ENCODE measurements at regions not wholly inside any gene's neighbourhood (a gene's known extent, or its start where the extent isn't known, plus 50 kb on each side); places are given as distances from the start of the nearest gene placed in this dataset.

- H3K4me1 ChIP-seq (ENCODE audit: control insufficient read depth in 1 of 2, insufficient read depth in 2 of 2, low read depth in 1 of 2, low read length in 1 of 2), result peaks cover 17 to 41% of the 10 kb centered on the region in 2 experiments; a peak in 3 of 4 replicates
- DNase-seq, result peak; percentile 65
- H3K27me3 ChIP-seq (ENCODE audit: insufficient read depth), result no peaks in the 10 kb centered on the region
- no peaks in the 10 kb centered on the region for H4K20me1 ChIP-seq (ENCODE audit: insufficient read depth)
- H3K9me2 ChIP-seq, result no peaks in the 10 kb centered on the region
- WGBS (ENCODE audit: low lambda C conversion rate), result 29% methylated on average over 3 of the region's 3 CpGs
- POLR2A ChIA-PET, result interaction anchor here (0.6 to 3.0 kb wide), 6 partner anchors 41 to 205 kb away, joined by 3 to 28 read pairs (median 6); no protein-coding TSS in a partner anchor
- no peaks in the 10 kb centered on the region for H3K9me3 ChIP-seq
- peak overlapping the region; percentile 79; the same call in 1 of the 2 replicates for H2AFZ ChIP-seq (ENCODE audit: low read depth)
- H3K4me2 ChIP-seq, result peak overlapping the region; percentile 5
- TF ChIP-seq CTCF (IDR thresholded peaks at IDR 0.05) (no peak), JUND (IDR thresholded peaks at IDR 0.05) (no peak), USF1 (IDR thresholded peaks at IDR 0.05; ENCODE audit: borderline replicate concordance, low read depth) (no peak), SMC3 (IDR thresholded peaks at IDR 0.05; ENCODE audit: low read depth, low read length) (peak; percentile 9; the same call in 1 of the 2 replicates), TAF1 (IDR thresholded peaks at IDR 0.05; ENCODE audit: borderline replicate concordance, low read depth, low read length) (0 out of 2 replicates have a peak, but pooled peaks have one; percentile 14), ELF1 (IDR thresholded peaks at IDR 0.05) (no peak), GATA2 (CRISPR knock-in tag; IDR thresholded peaks at IDR 0.05) (peak; percentile 83), FOXJ3 (CRISPR knock-in tag; IDR thresholded peaks at IDR 0.05) (peak; percentile 94), EP300 (IDR thresholded peaks at IDR 0.05; ENCODE audit: borderline replicate concordance in 1 of 2, low read depth in 1 of 2, low read length in 1 of 2) (peak in 1 of 2 experiments; percentile 95; a peak in 2 of 4 replicates), TEAD4 (IDR thresholded peaks at IDR 0.05; ENCODE audit: borderline replicate concordance, insufficient read depth) (0 out of 2 replicates have a peak, but pooled peaks have one; percentile 9), RCOR1 (IDR thresholded peaks at IDR 0.05; ENCODE audit: low read length) (peak; percentile 66; the same call in 1 of the 2 replicates), SIN3A (IDR thresholded peaks at IDR 0.05; ENCODE audit: borderline replicate concordance, low read depth, low read length) (no peak), RAD21 (IDR thresholded peaks at IDR 0.05; ENCODE audit: low read length) (peak; percentile 9), CHD2 (IDR thresholded peaks at IDR 0.05; ENCODE audit: low read length, partially characterized antibody) (peak; percentile 43), TCF12 (IDR thresholded peaks at IDR 0.05) (peak; percentile 47; the same call in 1 of the 2 replicates), NFIC (IDR thresholded peaks at IDR 0.05; ENCODE audit: borderline replicate concordance) (no peak)
- H3K9ac ChIP-seq, result peak overlapping the region; percentile 33; the same call in 1 of the 2 replicates
- H3K4me3 ChIP-seq (ENCODE audit: low read depth in 2 of 2, low read length in 1 of 2), result no peak overlapping the region
- H3K79me2 ChIP-seq (ENCODE audit: insufficient read depth), result no peaks in the 10 kb centered on the region
- peak overlapping the region; percentile 63 to 99 for H3K27ac ChIP-seq (ENCODE audit: low read depth in 2 of 2, low read length in 1 of 2)
- CTCF ChIA-PET, result interaction anchor here (0.8 to 11.2 kb wide), 6 partner anchors 41 to 276 kb away, joined by 3 to 384 read pairs (median 16); no protein-coding TSS in a partner anchor
- no peaks in the 10 kb centered on the region for H3K36me3 ChIP-seq (replicated peaks in 1 of 2; ENCODE audit: control insufficient read depth in 1 of 2, insufficient read depth in 2 of 2, low read length in 1 of 2)
- no peaks in the 10 kb centered on the region for H3F3A ChIP-seq (replicated peaks; ENCODE audit: insufficient read depth)
These were observed 83.9 kb upstream of the SGIP1 start for GRCh38 chr1:66450043-66450514.
